Spleen (tissue), 11 donors: ENCODE measurements at regions not wholly inside any gene's neighbourhood (a gene's known extent, or its start where the extent isn't known, plus 50 kb on each side); places are given as distances from the start of the nearest gene placed in this dataset.

Experiments
- DNase-seq: peaks from one replicate; pipeline ENCODE4 v3.0.0-alpha.2; 2020
- H3K27ac ChIP-seq, 8 donors: fragments of 200-600 bp; sonication (generic) in 7 of 8; 1 replicate in 4 of 8; 2 replicates in 4 of 8; pipeline versions ENCODE4 v1.5.0 to v1.8.0; 2016 to 2021; ENCODE audit warnings: inconsistent platforms in 4 of 8, mild to moderate bottlenecking in 4 of 8, moderate library complexity in 1 of 8
- H3K27me3 ChIP-seq, 7 donors: fragments of 200-600 bp; sonication (generic) in 6 of 7; replicated peaks in 1 of 7; 1 replicate in 4 of 7; 2 replicates in 3 of 7; pipeline versions ENCODE4 v1.5.0 to v1.8.0; 2016 to 2021; ENCODE audit warnings: inconsistent platforms in 3 of 7, mild to moderate bottlenecking in 1 of 7
- H3K36me3 ChIP-seq, 6 donors: fragments of 200-600 bp; sonication (generic) in 5 of 6; 1 replicate in 4 of 6; 2 replicates in 2 of 6; pipeline versions ENCODE4 v1.5.0 to v1.8.0; 2016 to 2021; ENCODE audit warnings: inconsistent platforms in 2 of 6
- H3K4me1 ChIP-seq, 6 donors: fragments of 200-600 bp; sonication (generic) in 5 of 6; 1 replicate in 3 of 6; 2 replicates in 3 of 6; pipeline versions ENCODE4 v1.5.0 to v1.8.0; 2016 to 2021; ENCODE audit warnings: inconsistent platforms in 3 of 6
- H3K4me3 ChIP-seq, 8 donors: fragments of 200-600 bp; sonication (generic) in 7 of 8; 1 replicate in 4 of 8; 2 replicates in 4 of 8; pipeline versions ENCODE4 v1.5.0 to v1.8.0; 2016 to 2021; ENCODE audit warnings: inconsistent platforms in 4 of 8, mild to moderate bottlenecking in 4 of 8, moderate library complexity in 2 of 8
- H3K9me3 ChIP-seq, 8 donors: fragments of 200-600 bp; sonication (generic) in 7 of 8; 1 replicate in 4 of 8; 2 replicates in 4 of 8; pipeline versions ENCODE4 v1.5.0 to v1.8.0; 2016 to 2021; ENCODE audit warnings: inconsistent platforms in 4 of 8
- POLR2A ChIP-seq, 3 donors: fragments of 450-650 bp; IDR thresholded peaks; one replicate each; pipeline ENCODE4 v1.5.1; 2017; ENCODE audit warnings: antibody characterized with exemption in 3 of 3, mild to moderate bottlenecking in 1 of 3
- POLR2AphosphoS5 ChIP-seq, 3 donors: sonication (generic); formaldehyde crosslinking; IDR thresholded peaks; one replicate each; pipeline ENCODE4 v1.5.1; 2017; ENCODE audit warnings: antibody characterized with exemption in 3 of 3
- WGBS, 5 donors: extraction: QIAGEN DNeasy Blood & Tissue Kit in 3 of 5; methylation state at CpG; one replicate each; pipeline versions ENCODE4 v1.1.5 to v1.1.7; 2013 to 2018; 5-methylcytosine and 5-hydroxymethylcytosine counted together
- intact Hi-C: fragments of 100-400 bp; cut with DNase I; formaldehyde crosslinking; loops from one replicate; pipeline ENCODE4 v1.15.0; 2023; ENCODE audit warnings: low total_unique reads
- TF ChIP-seq, protein P1 (sequence below), 11 experiments: fragments of 200-600 bp in 7 of 11; fragments of 450-650 bp in 4 of 11; sonication (generic) in 4 of 11; IDR thresholded peaks in 8 of 11; conservative IDR thresholded peaks in 3 of 11; 1 replicate in 7 of 11; 2 replicates in 4 of 11; pipeline versions ENCODE4 v1.4.0 to v1.8.0; 2016 to 2021; ENCODE audit warnings: antibody characterized with exemption in 11 of 11, inconsistent platforms in 4 of 11, mild to moderate bottlenecking in 1 of 11
- donor health status: healthy with polysubstance abuse.
- donor health status: DM: no; HTN: no; CAD: no; lungs with moderate emphysema.
- donor health status: DM: no; HTN: no; CAD: no.
- donor health status: Bipolar disorder and iron deficiency.
- donor health status: healthy.
- donor health status: DM: no; HTN: no; CAD: no.
- donor health status: DM: yes; HTN: yes; CAD: no.

DNA sequence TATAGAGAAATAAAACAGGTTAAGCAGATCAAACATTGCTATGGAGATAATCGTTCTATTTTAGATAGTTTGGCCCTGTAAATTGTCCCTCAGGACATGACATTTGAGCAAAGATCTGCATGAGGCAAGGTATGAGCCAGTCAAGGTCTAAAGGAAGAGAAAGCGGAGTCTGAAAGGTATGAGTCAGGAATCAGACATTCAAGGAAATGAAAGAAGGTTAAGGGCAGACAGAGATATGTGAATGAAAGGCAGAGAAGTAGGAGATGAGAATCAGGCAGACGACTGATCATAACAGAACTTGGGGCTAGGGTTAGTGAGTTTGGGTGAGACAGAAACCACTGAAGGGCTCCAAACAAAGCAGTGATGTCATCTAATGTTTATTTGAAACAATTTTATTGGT lies 775.8 kb downstream of the MAFB start:
- Histone ChIP-seq H3K9me3 (no peaks in the 10 kb centered on the region), H3K4me1 (peaks cover 12 to 24% (median 18%) of the 10 kb centered on the region in 6 donors), H3K4me3 (no peak overlapping the region), H3K27me3 (peaks cover 0 to 35% (median 0%) of the 10 kb centered on the region in 7 donors), H3K27ac (no peak overlapping the region), H3K36me3 (no peaks in the 10 kb centered on the region)
- no peak for DNase-seq
- 43 to 65% (median 53%) methylated on average over 3 of the region's 3 CpGs for WGBS, 5 donors
- TF ChIP-seq POLR2AphosphoS5 (IDR thresholded peaks at IDR 0.05) (no peak), POLR2A (IDR thresholded peaks at IDR 0.05) (no peak)
- TF ChIP-seq, protein P1, sequence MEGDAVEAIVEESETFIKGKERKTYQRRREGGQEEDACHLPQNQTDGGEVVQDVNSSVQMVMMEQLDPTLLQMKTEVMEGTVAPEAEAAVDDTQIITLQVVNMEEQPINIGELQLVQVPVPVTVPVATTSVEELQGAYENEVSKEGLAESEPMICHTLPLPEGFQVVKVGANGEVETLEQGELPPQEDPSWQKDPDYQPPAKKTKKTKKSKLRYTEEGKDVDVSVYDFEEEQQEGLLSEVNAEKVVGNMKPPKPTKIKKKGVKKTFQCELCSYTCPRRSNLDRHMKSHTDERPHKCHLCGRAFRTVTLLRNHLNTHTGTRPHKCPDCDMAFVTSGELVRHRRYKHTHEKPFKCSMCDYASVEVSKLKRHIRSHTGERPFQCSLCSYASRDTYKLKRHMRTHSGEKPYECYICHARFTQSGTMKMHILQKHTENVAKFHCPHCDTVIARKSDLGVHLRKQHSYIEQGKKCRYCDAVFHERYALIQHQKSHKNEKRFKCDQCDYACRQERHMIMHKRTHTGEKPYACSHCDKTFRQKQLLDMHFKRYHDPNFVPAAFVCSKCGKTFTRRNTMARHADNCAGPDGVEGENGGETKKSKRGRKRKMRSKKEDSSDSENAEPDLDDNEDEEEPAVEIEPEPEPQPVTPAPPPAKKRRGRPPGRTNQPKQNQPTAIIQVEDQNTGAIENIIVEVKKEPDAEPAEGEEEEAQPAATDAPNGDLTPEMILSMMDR (IDR thresholded peaks at IDR 0.05 in 8 of 11, conservative IDR thresholded peaks at IDR 0.05 in 3 of 11), result no peak
- intact Hi-C loops, result no loop called here

DNA sequence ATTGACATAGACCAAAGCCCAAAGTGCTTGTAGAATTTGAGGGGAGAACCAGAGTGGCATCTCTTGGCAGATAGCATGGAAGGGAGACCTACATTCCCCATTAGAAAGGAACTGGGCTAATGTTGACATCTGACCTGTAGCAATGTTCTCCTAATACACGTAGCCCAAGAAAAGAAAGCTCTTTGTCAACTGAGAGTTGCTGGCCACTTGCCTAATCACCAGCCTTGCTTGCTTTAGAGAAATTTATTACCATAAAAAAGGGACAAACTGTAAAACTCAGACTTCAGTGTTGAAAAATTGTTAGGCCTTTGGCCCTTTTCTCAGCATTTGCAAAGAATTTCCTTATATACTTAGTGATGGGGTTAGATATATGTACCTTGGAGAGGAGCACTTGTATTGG lies 777.5 kb downstream of the MAFB start:
- Histone ChIP-seq H3K27me3 (peaks cover 0 to 48% (median 0%) of the 10 kb centered on the region in 7 donors), H3K27ac (no peak overlapping the region), H3K4me3 (no peak overlapping the region), H3K4me1 (peaks cover 12 to 33% (median 18%) of the 10 kb centered on the region in 6 donors), H3K9me3 (no peaks in the 10 kb centered on the region), H3K36me3 (no peaks in the 10 kb centered on the region)
- no peak for DNase-seq
- WGBS, 5 donors, result 74 to 100% (median 78%) methylated on average over 1 of the region's 1 CpG
- TF ChIP-seq POLR2A (IDR thresholded peaks at IDR 0.05), result no peak
- no peak for TF ChIP-seq POLR2AphosphoS5 (IDR thresholded peaks at IDR 0.05)
- intact Hi-C loops, result no loop called here

DNA sequence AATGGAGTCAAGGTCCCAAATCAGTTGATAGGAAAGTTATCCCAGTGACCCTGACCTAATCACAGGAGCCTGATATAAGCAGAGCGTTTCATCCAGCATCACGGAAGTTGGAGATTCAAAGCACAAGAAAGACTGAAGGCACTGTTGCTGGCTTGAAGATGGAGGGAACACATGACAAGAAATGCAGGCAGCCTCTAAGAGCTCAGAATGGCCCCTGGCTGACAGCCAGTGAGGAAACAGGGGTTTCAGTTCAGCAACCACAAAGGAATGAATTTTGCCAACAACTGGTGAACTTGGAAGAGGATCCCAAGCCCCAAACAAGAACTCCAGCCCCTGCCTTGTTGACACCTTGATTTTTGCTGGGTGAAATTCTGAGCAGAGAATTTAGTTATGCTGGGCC lies 778.5 kb downstream of the MAFB start:
- Histone ChIP-seq H3K9me3 (no peaks in the 10 kb centered on the region), H3K27me3 (peaks cover 0 to 57% (median 0%) of the 10 kb centered on the region in 7 donors), H3K36me3 (no peaks in the 10 kb centered on the region), H3K4me1 (peaks cover 12 to 33% (median 18%) of the 10 kb centered on the region in 6 donors), H3K27ac (no peak overlapping the region), H3K4me3 (no peak overlapping the region)
- TF ChIP-seq, protein P1 (IDR thresholded peaks at IDR 0.05 in 8 of 11, conservative IDR thresholded peaks at IDR 0.05 in 3 of 11), result no peak
- TF ChIP-seq POLR2AphosphoS5 (IDR thresholded peaks at IDR 0.05) (no peak), POLR2A (IDR thresholded peaks at IDR 0.05) (no peak)
- intact Hi-C loops, result no loop called here
- peak; percentile 69 for DNase-seq
- 26 to 46% (median 28%) methylated on average over 2 of the region's 2 CpGs for WGBS, 5 donors

DNA sequence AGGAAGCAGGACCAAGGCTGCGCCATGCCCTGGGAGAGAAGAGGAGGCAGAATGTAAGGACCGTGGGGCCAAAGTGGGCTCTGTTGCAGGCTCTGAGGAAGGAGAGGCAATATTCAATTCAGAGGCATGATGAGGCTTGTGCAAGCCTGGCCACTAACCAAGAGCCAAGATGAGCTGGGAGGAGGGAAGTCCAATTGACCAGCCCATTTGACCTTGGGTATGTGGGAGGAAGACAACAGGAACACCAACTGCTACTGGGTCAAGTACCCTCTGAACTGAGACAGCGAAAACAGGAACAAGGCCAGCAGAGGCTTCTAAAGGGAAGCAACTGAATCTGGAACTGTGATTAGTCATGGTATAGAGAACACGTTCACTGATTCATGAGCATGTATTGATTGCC lies 779.6 kb downstream of the MAFB start:
- Histone ChIP-seq H3K9me3 (no peaks in the 10 kb centered on the region), H3K27ac (peak overlapping the region in 5 of 8 donors; percentile 11 to 43 (median 34)), H3K27me3 (peaks cover 0 to 56% (median 0%) of the 10 kb centered on the region in 7 donors), H3K4me3 (no peak overlapping the region), H3K36me3 (no peaks in the 10 kb centered on the region), H3K4me1 (peaks cover 12 to 33% (median 18%) of the 10 kb centered on the region in 6 donors)
- TF ChIP-seq POLR2AphosphoS5 (IDR thresholded peaks at IDR 0.05), result peak in 2 of 3 donors; percentile 49 to 85
- TF ChIP-seq, protein P1 (IDR thresholded peaks at IDR 0.05 in 8 of 11, conservative IDR thresholded peaks at IDR 0.05 in 3 of 11), result no peak
- peak; percentile 64 for DNase-seq
- intact Hi-C loops, result no loop called here
- WGBS, 5 donors, result 24 to 40% (median 34%) methylated on average over 4 of the region's 4 CpGs
